HG03280 (cell line): ENCODE measurements at regions not wholly inside any gene's neighbourhood (a gene's known extent, or its start where the extent isn't known, plus 50 kb on each side); places are given as distances from the start of the nearest gene placed in this dataset.
"Not testable (repeated sequence)": the region's sequence is repeated elsewhere in the genome, so short reads cannot be mapped to it uniquely, and the experiment has no call there.

Experiments used
- ATAC-seq: cut with Tn5 transposase; IDR thresholded peaks from one replicate; pipeline ENCODE4 v1.9.1; 2021; ENCODE audit warnings: mild to moderate bottlenecking, moderate library complexity; ENCODE audit not compliant: unreplicated experiment

GRCh38 chr5:13350767-13351166 lies 593.7 kb downstream of the DNAH5 start:
- ATAC-seq: no peak

GRCh38 chr5:13348568-13348967 lies 595.9 kb downstream of the DNAH5 start:
- no peak for ATAC-seq

- ATAC-seq: no peak
Observed at GRCh38 chr5:13346401-13346800, 598.1 kb downstream of the DNAH5 start.

GRCh38 chr5:13339093-13339492 lies 605.4 kb downstream of the DNAH5 start:
- no peak for ATAC-seq

GRCh38 chr5:13335026-13335425 lies 609.5 kb downstream of the DNAH5 start:
- ATAC-seq: not testable (repeated sequence)

GRCh38 chr5:13331585-13331984 lies 612.9 kb downstream of the DNAH5 start:
- no peak for ATAC-seq

GRCh38 chr5:13328316-13328715 lies 616.2 kb downstream of the DNAH5 start:
- no peak for ATAC-seq

GRCh38 chr5:13325765-13326164 lies 618.7 kb downstream of the DNAH5 start:
- no peak for ATAC-seq

- no peak for ATAC-seq
Observed at GRCh38 chr5:13322769-13323168, 621.7 kb downstream of the DNAH5 start.

GRCh38 chr5:13317654-13318053 lies 626.8 kb downstream of the DNAH5 start:
- no peak for ATAC-seq

- ATAC-seq: no peak
Observed at GRCh38 chr5:13316176-13316575, 628.3 kb downstream of the DNAH5 start.

GRCh38 chr5:13307480-13307879 lies 637.0 kb downstream of the DNAH5 start:
- ATAC-seq: no peak

- ATAC-seq: no peak
Observed at GRCh38 chr5:13303445-13303844, 641.0 kb downstream of the DNAH5 start.

- ATAC-seq: no peak
Observed at GRCh38 chr5:13278811-13279210, 665.7 kb downstream of the DNAH5 start.

- no peak for ATAC-seq
Observed at GRCh38 chr5:13278148-13278547, 666.3 kb downstream of the DNAH5 start.

- ATAC-seq: no peak
Observed at GRCh38 chr5:13276156-13276555, 668.3 kb downstream of the DNAH5 start.

- no peak for ATAC-seq
Observed at GRCh38 chr5:13263701-13264100, 680.8 kb downstream of the DNAH5 start.

- ATAC-seq: no peak
Observed at GRCh38 chr5:13253111-13253510, 691.4 kb downstream of the DNAH5 start.

GRCh38 chr5:13252699-13253098 lies 691.8 kb downstream of the DNAH5 start:
- ATAC-seq: no peak

GRCh38 chr5:13251623-13252376 lies 692.7 kb downstream of the DNAH5 start:
- no peak for ATAC-seq

GRCh38 chr5:13250464-13251291 lies 693.8 kb downstream of the DNAH5 start:
- ATAC-seq: no peak

GRCh38 chr5:13249854-13250253 lies 694.6 kb downstream of the DNAH5 start:
- ATAC-seq: no peak
